ENCODE measurements at regions not wholly inside any gene's neighbourhood (a gene's known extent, or its start where the extent isn't known, plus 50 kb on each side); places are given as distances from the start of the nearest gene placed in this dataset.
A peak's percentile ranks its signal among the peaks of the same experiment; 100 is the strongest.

DNA sequence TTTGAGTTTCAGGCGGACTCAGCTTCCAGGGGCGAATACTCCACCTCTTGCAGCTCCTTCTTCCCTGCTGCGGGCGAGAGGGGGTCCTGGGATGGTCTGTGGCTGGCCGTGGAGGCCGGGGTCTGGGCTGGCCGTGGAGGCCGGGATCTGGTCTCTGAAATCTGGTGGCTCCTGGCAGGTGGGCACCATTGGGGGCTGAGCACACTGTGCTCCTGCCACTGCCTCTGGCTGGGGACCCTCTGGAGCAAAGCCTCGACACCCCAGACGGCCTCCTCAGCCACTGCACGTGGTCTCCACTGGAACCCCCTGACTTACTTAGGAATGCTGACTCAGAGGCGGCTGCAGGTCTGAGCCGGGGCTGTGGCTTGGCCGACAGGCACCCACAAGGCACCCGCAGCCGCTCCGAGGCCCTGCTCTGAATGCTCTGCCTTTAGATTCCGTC is 100.1 kb upstream of the ALKAL2 start:
- Histone ChIP-seq H3K27me3 (no peaks in the 10 kb centered on the region), H3K36me3 (no peaks in the 10 kb centered on the region), H3K4me3 (no peak overlapping the region), H4K20me1 (ENCODE audit: low read depth) (no peaks in the 10 kb centered on the region), H2AFZ (replicated peaks) (no peak overlapping the region), H3K27ac (no peak overlapping the region), H3K9ac (no peak overlapping the region), H3K9me3 (ENCODE audit: low read depth) (peaks cover 6% of the 10 kb centered on the region), H3F3A (ENCODE audit: low read depth) (peaks cover 19% of the 10 kb centered on the region), H3K4me1 (peaks cover 9% of the 10 kb centered on the region), H3K4me2 (no peak overlapping the region), H3K79me2 (ENCODE audit: low read depth) (no peaks in the 10 kb centered on the region)
- no peak overlapping the region for H3K4me3 Mint-ChIP-seq
- H3K27me3 Mint-ChIP-seq (ENCODE audit: insufficient read depth, low read depth), result peaks cover 20% of the 10 kb centered on the region
- H3K27ac Mint-ChIP-seq, result no peak overlapping the region
- peaks cover 32% of the 10 kb centered on the region for H3K9me3 Mint-ChIP-seq
- H3K4me1 Mint-ChIP-seq, result peaks cover 34% of the 10 kb centered on the region
- DNase-seq (ENCODE audit: low spot score), result no peak
- peaks cover 6% of the 10 kb centered on the region for H3K36me3 Mint-ChIP-seq
- TF ChIP-seq CTCF (IDR thresholded peaks at IDR 0.05) (no peak), EZH2 (IDR thresholded peaks at IDR 0.05) (no peak), EZH2phosphoT487 (IDR thresholded peaks at IDR 0.05) (no peak)

GRCh38 chr2:386406-387103 is 98.7 kb upstream of the ALKAL2 start:
- Mint-ChIP-seq H3K27me3 (ENCODE audit: insufficient read depth, low read depth) (peaks cover 20% of the 10 kb centered on the region), H3K9me3 (peaks cover 23% of the 10 kb centered on the region), H3K4me1 (peaks cover 36% of the 10 kb centered on the region), H3K4me3 (no peak overlapping the region), H3K27ac (no peak overlapping the region), H3K36me3 (peaks cover 6% of the 10 kb centered on the region)
- Histone ChIP-seq H3K4me2 (no peak overlapping the region), H2AFZ (replicated peaks) (peak overlapping the region; percentile 72), H3K9me3 (ENCODE audit: low read depth) (peaks cover 6% of the 10 kb centered on the region), H3K4me3 (no peak overlapping the region), H3K27me3 (peaks cover 7% of the 10 kb centered on the region), H3K79me2 (ENCODE audit: low read depth) (no peaks in the 10 kb centered on the region), H3F3A (ENCODE audit: low read depth) (peaks cover 30% of the 10 kb centered on the region), H3K9ac (no peak overlapping the region), H3K27ac (no peak overlapping the region), H4K20me1 (ENCODE audit: low read depth) (no peaks in the 10 kb centered on the region), H3K36me3 (no peaks in the 10 kb centered on the region), H3K4me1 (peaks cover 19% of the 10 kb centered on the region)
- no peak for DNase-seq (ENCODE audit: low spot score)
- TF ChIP-seq CTCF (IDR thresholded peaks at IDR 0.05) (no peak), EZH2phosphoT487 (IDR thresholded peaks at IDR 0.05) (no peak), EZH2 (IDR thresholded peaks at IDR 0.05) (no peak)

GRCh38 chr2:385785-386184 is 97.9 kb upstream of the ALKAL2 start:
- peaks cover 17% of the 10 kb centered on the region for H3K9me3 Mint-ChIP-seq
- peaks cover 30% of the 10 kb centered on the region for H3F3A ChIP-seq (ENCODE audit: low read depth)
- no peak overlapping the region for H3K4me3 Mint-ChIP-seq
- no peak overlapping the region for H3K4me3 ChIP-seq
- peaks cover 7% of the 10 kb centered on the region for H3K27me3 ChIP-seq
- no peaks in the 10 kb centered on the region for H3K79me2 ChIP-seq (ENCODE audit: low read depth)
- H3K36me3 Mint-ChIP-seq, result peaks cover 6% of the 10 kb centered on the region
- no peak overlapping the region for H3K27ac ChIP-seq
- H3K4me1 ChIP-seq, result peaks cover 20% of the 10 kb centered on the region
- no peaks in the 10 kb centered on the region for H3K36me3 ChIP-seq
- no peak overlapping the region for H3K9ac ChIP-seq
- peak overlapping the region; percentile 37 for H3K27ac Mint-ChIP-seq
- peaks cover 41% of the 10 kb centered on the region for H3K4me1 Mint-ChIP-seq
- H4K20me1 ChIP-seq (ENCODE audit: low read depth), result no peaks in the 10 kb centered on the region
- no peak overlapping the region for H3K4me2 ChIP-seq
- H3K27me3 Mint-ChIP-seq (ENCODE audit: insufficient read depth, low read depth), result peaks cover 17% of the 10 kb centered on the region
- peak overlapping the region; percentile 72 for H2AFZ ChIP-seq (replicated peaks)
- TF ChIP-seq CTCF (IDR thresholded peaks at IDR 0.05) (no peak), EZH2 (IDR thresholded peaks at IDR 0.05) (no peak), EZH2phosphoT487 (IDR thresholded peaks at IDR 0.05) (no peak)
- no peak for DNase-seq (ENCODE audit: low spot score)
- H3K9me3 ChIP-seq (ENCODE audit: low read depth), result peaks cover 6% of the 10 kb centered on the region
